Smooth muscle cell (in vitro differentiated cells): ENCODE measurements at regions not wholly inside any gene's neighbourhood (a gene's known extent, or its start where the extent isn't known, plus 50 kb on each side); places are given as distances from the start of the nearest gene placed in this dataset.
"Not testable (repeated sequence)": the region's sequence is repeated elsewhere in the genome, so short reads cannot be mapped to it uniquely, and the experiment has no call there.

Source experiments
- DNase-seq: peaks from one replicate; lab custom pipeline; 2025; ENCODE audit not compliant: unreplicated experiment; lab: John Stamatoyannopoulos, UW
- H2AFZ ChIP-seq: fragments of 200-600 bp; sonication (generic); 2 replicates; pipeline ENCODE4 v1.6.0; 2016; ENCODE audit warnings: antibody characterized with exemption, low read depth, mild to moderate bottlenecking
- H3F3A ChIP-seq: fragments of 200-600 bp; sonication (generic); 2 replicates; pipeline ENCODE4 v1.6.0; 2017; ENCODE audit warnings: antibody characterized with exemption, low read depth
- H3K27ac ChIP-seq: fragments of 200-600 bp; sonication (generic); 2 replicates; pipeline ENCODE4 v1.5.1; 2016; ENCODE audit warnings: low read depth, mild to moderate bottlenecking
- H3K27me3 ChIP-seq: fragments of 200-600 bp; sonication (generic); 2 replicates; pipeline ENCODE4 v1.6.1; 2016; ENCODE audit warnings: low read depth, mild to moderate bottlenecking
- H3K36me3 ChIP-seq: fragments of 200-600 bp; sonication (generic); 2 replicates; pipeline ENCODE4 v1.5.1; 2016; ENCODE audit warnings: low read depth
- H3K4me1 ChIP-seq: fragments of 200-600 bp; sonication (generic); 2 replicates; pipeline ENCODE4 v1.5.1; 2016; ENCODE audit warnings: low read depth
- H3K4me2 ChIP-seq: fragments of 200-600 bp; sonication (generic); 2 replicates; pipeline ENCODE4 v1.6.0; 2016; ENCODE audit warnings: mild to moderate bottlenecking
- H3K4me3 ChIP-seq: fragments of 200-600 bp; sonication (generic); 2 replicates; pipeline ENCODE4 v1.5.1; 2016; ENCODE audit warnings: mild to moderate bottlenecking
- H3K79me2 ChIP-seq: fragments of 200-600 bp; sonication (generic); 2 replicates; pipeline ENCODE4 v1.6.0; 2016; ENCODE audit warnings: low read depth, mild to moderate bottlenecking
- H3K9ac ChIP-seq: fragments of 200-600 bp; sonication (generic); 2 replicates; pipeline ENCODE4 v1.6.0; 2016; ENCODE audit warnings: low read depth
- H3K9me3 ChIP-seq: fragments of 200-600 bp; sonication (generic); replicated peaks from 2 replicates; pipeline ENCODE4 v1.5.1; 2016; ENCODE audit warnings: low read depth
- H4K20me1 ChIP-seq: fragments of 200-600 bp; sonication (generic); 2 replicates; pipeline ENCODE4 v1.6.0; 2016; ENCODE audit warnings: low read depth
- WGBS: methylation state at CpG from one replicate; pipeline ENCODE4 v1.1.7; 2016; ENCODE audit warnings: low lambda C conversion rate; 5-methylcytosine and 5-hydroxymethylcytosine counted together
- TF ChIP-seq, protein P1 (sequence below): fragments of 200-600 bp; sonication (generic); IDR thresholded peaks from 2 replicates; pipeline ENCODE4 v1.5.1; 2017; ENCODE audit warnings: borderline replicate concordance, mild to moderate bottlenecking, antibody characterized with exemption; ENCODE audit not compliant: insufficient read depth, poor library complexity, severe bottlenecking

DNA sequence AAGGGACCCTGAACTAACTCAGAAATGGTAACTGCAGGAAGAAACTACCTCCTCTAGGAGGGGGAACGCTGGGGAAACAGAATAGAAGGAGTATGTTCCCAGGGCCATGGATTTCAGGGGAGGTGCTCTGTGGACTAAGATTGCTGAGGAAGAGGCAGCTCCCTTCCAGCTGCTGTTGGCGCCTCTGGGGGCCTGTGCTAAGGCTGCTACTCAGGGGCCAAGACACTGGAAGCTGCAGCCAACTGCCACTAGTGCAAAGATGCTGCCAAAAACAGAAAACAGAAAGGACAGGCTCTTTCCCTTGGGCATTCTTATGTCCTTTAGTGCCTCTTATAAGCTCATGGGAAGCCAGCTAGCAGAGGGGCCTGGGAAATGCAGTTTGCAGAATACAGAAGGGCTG lies 58.0 kb upstream of the SGIP1 start:
- TF ChIP-seq, protein P1, sequence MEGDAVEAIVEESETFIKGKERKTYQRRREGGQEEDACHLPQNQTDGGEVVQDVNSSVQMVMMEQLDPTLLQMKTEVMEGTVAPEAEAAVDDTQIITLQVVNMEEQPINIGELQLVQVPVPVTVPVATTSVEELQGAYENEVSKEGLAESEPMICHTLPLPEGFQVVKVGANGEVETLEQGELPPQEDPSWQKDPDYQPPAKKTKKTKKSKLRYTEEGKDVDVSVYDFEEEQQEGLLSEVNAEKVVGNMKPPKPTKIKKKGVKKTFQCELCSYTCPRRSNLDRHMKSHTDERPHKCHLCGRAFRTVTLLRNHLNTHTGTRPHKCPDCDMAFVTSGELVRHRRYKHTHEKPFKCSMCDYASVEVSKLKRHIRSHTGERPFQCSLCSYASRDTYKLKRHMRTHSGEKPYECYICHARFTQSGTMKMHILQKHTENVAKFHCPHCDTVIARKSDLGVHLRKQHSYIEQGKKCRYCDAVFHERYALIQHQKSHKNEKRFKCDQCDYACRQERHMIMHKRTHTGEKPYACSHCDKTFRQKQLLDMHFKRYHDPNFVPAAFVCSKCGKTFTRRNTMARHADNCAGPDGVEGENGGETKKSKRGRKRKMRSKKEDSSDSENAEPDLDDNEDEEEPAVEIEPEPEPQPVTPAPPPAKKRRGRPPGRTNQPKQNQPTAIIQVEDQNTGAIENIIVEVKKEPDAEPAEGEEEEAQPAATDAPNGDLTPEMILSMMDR = no peak
- no peaks in the 10 kb centered on the region for H3K36me3 ChIP-seq
- WGBS = 76% methylated on average over 2 of the region's 2 CpGs
- H3K27me3 ChIP-seq = no peaks in the 10 kb centered on the region
- no peak for DNase-seq
- H3F3A ChIP-seq = no peaks in the 10 kb centered on the region
- no peaks in the 10 kb centered on the region for H4K20me1 ChIP-seq
- no peak overlapping the region for H3K9ac ChIP-seq
- no peak overlapping the region for H3K27ac ChIP-seq
- no peak overlapping the region for H2AFZ ChIP-seq
- no peaks in the 10 kb centered on the region for H3K4me1 ChIP-seq
- H3K4me2 ChIP-seq = no peak overlapping the region
- no peak overlapping the region for H3K4me3 ChIP-seq
- no peaks in the 10 kb centered on the region for H3K9me3 ChIP-seq
- no peaks in the 10 kb centered on the region for H3K79me2 ChIP-seq

DNA sequence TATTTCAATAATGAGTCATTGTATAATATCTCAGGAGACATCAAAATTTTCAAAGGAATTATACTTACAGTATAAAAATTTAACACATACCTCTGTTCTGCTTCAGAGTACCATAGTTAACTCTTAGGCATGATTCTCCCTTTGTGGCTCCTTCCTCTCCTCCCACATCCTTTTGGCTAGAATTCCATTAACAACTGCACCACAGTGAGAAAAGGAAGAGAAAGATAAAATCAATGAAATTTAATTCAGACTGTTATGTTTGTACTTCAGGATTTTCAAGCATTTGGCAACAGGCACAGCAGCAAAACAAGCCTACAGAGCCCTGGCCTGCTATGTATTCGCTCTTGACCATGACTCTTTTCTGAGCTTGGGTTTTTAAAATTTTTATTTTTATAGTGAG lies 57.2 kb upstream of the SGIP1 start:
- Histone ChIP-seq H3K27me3 (no peaks in the 10 kb centered on the region), H3K9ac (no peak overlapping the region), H3K4me2 (no peak overlapping the region)

GRCh38 chr1:66478116-66478515 lies 55.8 kb upstream of the SGIP1 start:
- Histone ChIP-seq H3K27me3 (no peaks in the 10 kb centered on the region), H2AFZ (no peak overlapping the region), H3K4me3 (no peak overlapping the region), H3K79me2 (no peaks in the 10 kb centered on the region), H3K4me2 (peak overlapping the region; percentile 32), H3K9me3 (no peaks in the 10 kb centered on the region), H3K36me3 (no peaks in the 10 kb centered on the region), H3K4me1 (no peaks in the 10 kb centered on the region), H3K27ac (peak overlapping the region; percentile 72), H3K9ac (peak overlapping the region; percentile 3), H3F3A (no peaks in the 10 kb centered on the region), H4K20me1 (no peaks in the 10 kb centered on the region)
- WGBS = 70% methylated on average over 7 of the region's 7 CpGs
- TF ChIP-seq, protein P1 = no peak
- no peak for DNase-seq

More for the DNA sequence above, 57.2 kb upstream of the SGIP1 start:
- no peak for DNase-seq
- 100% methylated on average over 1 of the region's 1 CpG for WGBS
- Histone ChIP-seq H3K9me3 (no peaks in the 10 kb centered on the region), H3K36me3 (no peaks in the 10 kb centered on the region), H4K20me1 (no peaks in the 10 kb centered on the region), H3K4me1 (no peaks in the 10 kb centered on the region), H3K79me2 (no peaks in the 10 kb centered on the region), H3K27ac (peak overlapping the region; percentile 19), H3F3A (no peaks in the 10 kb centered on the region), H2AFZ (no peak overlapping the region), H3K4me3 (no peak overlapping the region)
- TF ChIP-seq, protein P1 = no peak

GRCh38 chr1:66480162-66480561 lies 53.8 kb upstream of the SGIP1 start:
- Histone ChIP-seq H3K4me3 (no peak overlapping the region), H3K79me2 (no peaks in the 10 kb centered on the region), H4K20me1 (no peaks in the 10 kb centered on the region), H3F3A (no peaks in the 10 kb centered on the region), H3K9me3 (no peaks in the 10 kb centered on the region), H3K9ac (no peak overlapping the region), H2AFZ (peak overlapping the region; percentile 21), H3K27me3 (no peaks in the 10 kb centered on the region), H3K4me2 (no peak overlapping the region), H3K36me3 (no peaks in the 10 kb centered on the region), H3K4me1 (no peaks in the 10 kb centered on the region), H3K27ac (no peak overlapping the region)
- no peak for DNase-seq
- TF ChIP-seq, protein P1 = no peak
- 97% methylated on average over 3 of the region's 3 CpGs for WGBS

- not testable (repeated sequence) for H3K4me1 ChIP-seq, H3K9me3 ChIP-seq, H3K4me2 ChIP-seq, H3K36me3 ChIP-seq, H3K4me3 ChIP-seq, DNase-seq, H3K9ac ChIP-seq, H3K79me2 ChIP-seq, H4K20me1 ChIP-seq, H3K27me3 ChIP-seq, H3F3A ChIP-seq, H3K27ac ChIP-seq, H2AFZ ChIP-seq
- 61% methylated on average over 15 of the region's 15 CpGs for WGBS
Measured at GRCh38 chr1:66481215-66481614, 52.7 kb upstream of the SGIP1 start.
